ENCODE measurements at regions not wholly inside any gene's neighbourhood (a gene's known extent, or its start where the extent isn't known, plus 50 kb on each side); places are given as distances from the start of the nearest gene placed in this dataset.

DNA sequence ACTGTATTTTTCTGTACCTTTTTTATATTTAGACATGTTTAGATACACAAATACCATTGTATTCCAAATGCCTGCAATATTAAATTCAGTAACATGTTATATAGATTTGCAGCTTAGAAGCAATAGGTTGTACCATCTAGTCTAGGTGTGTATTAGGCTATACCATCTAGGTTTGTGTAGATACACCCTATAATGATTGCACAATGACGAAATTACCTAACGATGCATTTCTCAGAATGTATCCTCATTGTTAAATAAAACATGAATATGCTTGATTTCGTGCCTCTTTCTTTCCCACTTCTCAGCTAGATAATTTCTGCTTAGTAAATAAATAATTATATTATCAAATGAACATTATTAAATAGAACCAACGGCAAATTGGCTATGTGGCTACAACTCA, 653.0 kb downstream of the EPM2A start:
- H3T11ph ChIP-seq (ENCODE audit: low read length): no peak overlapping the region
- H3K27ac ChIP-seq (ENCODE audit: insufficient read length, low read depth, low read length): no peak overlapping the region
- no peak overlapping the region for H2BK20ac ChIP-seq (ENCODE audit: low read depth, low read length, poor library complexity, severe bottlenecking)
- H3K56ac ChIP-seq (ENCODE audit: insufficient read length, low read depth, low read length): no peak overlapping the region
- H3K9me3 ChIP-seq (ENCODE audit: control insufficient read depth, low read depth, low read length): no peaks in the 10 kb centered on the region
- H3K23ac ChIP-seq (ENCODE audit: insufficient read length, low read depth, low read length): no peak overlapping the region
- H2BK120ac ChIP-seq (ENCODE audit: low read depth, low read length, poor library complexity, severe bottlenecking): no peak overlapping the region
- Mint-ChIP-seq H3K4me1 (peaks cover 6 to 8% of the 10 kb centered on the region in 2 experiments), H3K27me3 (ENCODE audit: low read depth) (no peaks in the 10 kb centered on the region), H3K36me3 (ENCODE audit: insufficient read depth in 1 of 3, low read depth in 3 of 3) (no peaks in the 10 kb centered on the region), H3K9me3 (no peaks in the 10 kb centered on the region; a peak in 2 of 5 replicates), H3K4me3 (no peak overlapping the region), H3K27ac (no peak overlapping the region)
- no CpG with 5 or more reads among the region's 4 CpGs for WGBS (ENCODE audit: extremely low coverage, insufficient read length, low lambda C conversion rate)
- no peaks in the 10 kb centered on the region for H3K79me2 ChIP-seq (ENCODE audit: insufficient read depth, low read length)
- no peak overlapping the region for H3K4me2 ChIP-seq (ENCODE audit: insufficient read depth, insufficient read length, low read length)
- H2BK12ac ChIP-seq (ENCODE audit: insufficient read length, low read depth, low read length): no peak overlapping the region
- H3K27me3 ChIP-seq (ENCODE audit: insufficient read depth, low read length): no peaks in the 10 kb centered on the region
- no peak overlapping the region for H4K91ac ChIP-seq (ENCODE audit: insufficient read length, low read depth, low read length)
- H2AK5ac ChIP-seq (ENCODE audit: insufficient read length, low read length): no peak overlapping the region
- TF ChIP-seq, protein P1, sequence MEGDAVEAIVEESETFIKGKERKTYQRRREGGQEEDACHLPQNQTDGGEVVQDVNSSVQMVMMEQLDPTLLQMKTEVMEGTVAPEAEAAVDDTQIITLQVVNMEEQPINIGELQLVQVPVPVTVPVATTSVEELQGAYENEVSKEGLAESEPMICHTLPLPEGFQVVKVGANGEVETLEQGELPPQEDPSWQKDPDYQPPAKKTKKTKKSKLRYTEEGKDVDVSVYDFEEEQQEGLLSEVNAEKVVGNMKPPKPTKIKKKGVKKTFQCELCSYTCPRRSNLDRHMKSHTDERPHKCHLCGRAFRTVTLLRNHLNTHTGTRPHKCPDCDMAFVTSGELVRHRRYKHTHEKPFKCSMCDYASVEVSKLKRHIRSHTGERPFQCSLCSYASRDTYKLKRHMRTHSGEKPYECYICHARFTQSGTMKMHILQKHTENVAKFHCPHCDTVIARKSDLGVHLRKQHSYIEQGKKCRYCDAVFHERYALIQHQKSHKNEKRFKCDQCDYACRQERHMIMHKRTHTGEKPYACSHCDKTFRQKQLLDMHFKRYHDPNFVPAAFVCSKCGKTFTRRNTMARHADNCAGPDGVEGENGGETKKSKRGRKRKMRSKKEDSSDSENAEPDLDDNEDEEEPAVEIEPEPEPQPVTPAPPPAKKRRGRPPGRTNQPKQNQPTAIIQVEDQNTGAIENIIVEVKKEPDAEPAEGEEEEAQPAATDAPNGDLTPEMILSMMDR (conservative IDR thresholded peaks at IDR 0.05): no peak
- no peak overlapping the region for H3K18ac ChIP-seq (ENCODE audit: insufficient read length, low read depth, low read length)
- no peak for DNase-seq
- no peak overlapping the region for H4K8ac ChIP-seq (replicated peaks; ENCODE audit: insufficient read length, low read depth, low read length)
- H3K79me1 ChIP-seq (ENCODE audit: insufficient read depth, low read depth, low read length, poor library complexity, severe bottlenecking): no peaks in the 10 kb centered on the region
- no peak overlapping the region for H3K9ac ChIP-seq (ENCODE audit: extremely low read depth, insufficient read length, low read length)
- H3K4ac ChIP-seq (ENCODE audit: low read depth, low read length): no peak overlapping the region
- no peaks in the 10 kb centered on the region for H3K23me2 ChIP-seq (ENCODE audit: insufficient read length, low read depth, low read length, poor library complexity, severe bottlenecking)
- no peak overlapping the region for H4K5ac ChIP-seq (ENCODE audit: insufficient read length, low read depth, low read length)
- H4K20me1 ChIP-seq (ENCODE audit: control insufficient read depth, insufficient read depth, insufficient read length): no peaks in the 10 kb centered on the region
- no peak overlapping the region for H2AFZ ChIP-seq (ENCODE audit: low read length)
- peaks cover 2% of the 10 kb centered on the region; the same call in 1 of the 2 replicates for H3K4me1 ChIP-seq (ENCODE audit: insufficient read depth, low read length)
- H2BK5ac ChIP-seq (ENCODE audit: insufficient read length, low read length): no peak overlapping the region
- H3K14ac ChIP-seq (ENCODE audit: insufficient read depth, low read length): no peak overlapping the region
- no peak overlapping the region for H2BK15ac ChIP-seq (ENCODE audit: low read depth, low read length)

Data from H9 (cell line).